SJCRH30 (cell line): ENCODE measurements at regions not wholly inside any gene's neighbourhood (a gene's known extent, or its start where the extent isn't known, plus 50 kb on each side); places are given as distances from the start of the nearest gene placed in this dataset.

ENCODE experiments used
- DNase-seq, 2 experiments: peaks; one replicate each; pipeline ENCODE4 v3.0.0-alpha.2; 2015 to 2020
- H3K27ac ChIP-seq: fragments of 250-450 bp; sonication (Bioruptor Pico); 2 replicates; pipeline ENCODE4 v1.5.1; 2020; ENCODE audit warnings: mild to moderate bottlenecking, moderate library complexity
- H3K27me3 ChIP-seq: fragments of 250-450 bp; sonication (Bioruptor Pico); 2 replicates; pipeline ENCODE4 v1.5.1; 2020; ENCODE audit warnings: mild to moderate bottlenecking, moderate library complexity
- H3K36me3 ChIP-seq: fragments of 250-450 bp; sonication (Bioruptor Pico); 2 replicates; pipeline ENCODE4 v1.5.1; 2020; ENCODE audit warnings: mild to moderate bottlenecking, moderate library complexity
- H3K4me1 ChIP-seq: fragments of 250-450 bp; sonication (Bioruptor Pico); 2 replicates; pipeline ENCODE4 v1.5.1; 2020; ENCODE audit warnings: mild to moderate bottlenecking, moderate library complexity
- H3K4me3 ChIP-seq: fragments of 250-450 bp; sonication (Bioruptor Pico); 2 replicates; pipeline ENCODE4 v1.5.1; 2020; ENCODE audit warnings: mild to moderate bottlenecking, moderate library complexity
- H3K9me3 ChIP-seq: fragments of 250-450 bp; sonication (Bioruptor Pico); replicated peaks from 2 replicates; pipeline ENCODE4 v1.5.1; 2020; ENCODE audit warnings: mild to moderate bottlenecking, moderate library complexity

DNA sequence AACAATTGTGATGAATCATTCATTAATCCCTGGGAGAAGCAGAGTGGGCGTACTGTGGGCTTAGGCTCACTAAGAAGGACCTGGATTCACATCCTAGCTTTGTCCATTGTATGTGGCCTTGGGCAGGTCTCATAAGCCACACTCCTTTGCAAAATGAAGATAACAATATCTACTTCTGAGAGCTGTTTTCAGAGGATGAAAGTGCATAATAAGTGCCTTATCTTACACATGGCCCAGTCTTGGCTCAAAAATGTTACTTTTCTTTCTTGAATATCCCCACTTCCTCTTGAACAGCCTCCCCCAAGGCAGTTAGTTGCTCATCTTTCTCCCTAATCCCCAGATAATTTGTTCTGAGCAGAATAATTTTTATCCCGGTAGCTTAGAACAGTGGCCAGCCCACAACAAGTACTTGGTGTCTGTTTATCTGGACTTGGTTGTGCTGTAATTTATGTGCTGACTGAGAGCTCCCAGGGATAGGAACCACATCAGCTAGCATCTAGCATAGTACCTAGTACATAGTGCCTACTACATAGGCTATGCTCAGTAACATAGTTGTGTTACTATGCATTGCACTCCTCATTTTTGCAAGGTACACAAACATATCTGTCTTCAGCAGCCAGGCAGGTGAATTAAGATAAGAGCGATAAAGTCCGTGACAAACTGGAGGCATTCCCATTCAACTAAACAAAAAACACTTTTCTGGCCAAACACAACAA, 61.7 kb upstream of the NUDT4 start:
- no peak overlapping the region for H3K27ac ChIP-seq
- no peaks in the 10 kb centered on the region for H3K36me3 ChIP-seq
- no peaks in the 10 kb centered on the region for H3K4me1 ChIP-seq
- H3K27me3 ChIP-seq = no peaks in the 10 kb centered on the region
- H3K4me3 ChIP-seq = no peak overlapping the region
- H3K9me3 ChIP-seq = no peaks in the 10 kb centered on the region
- no peak for DNase-seq

DNA sequence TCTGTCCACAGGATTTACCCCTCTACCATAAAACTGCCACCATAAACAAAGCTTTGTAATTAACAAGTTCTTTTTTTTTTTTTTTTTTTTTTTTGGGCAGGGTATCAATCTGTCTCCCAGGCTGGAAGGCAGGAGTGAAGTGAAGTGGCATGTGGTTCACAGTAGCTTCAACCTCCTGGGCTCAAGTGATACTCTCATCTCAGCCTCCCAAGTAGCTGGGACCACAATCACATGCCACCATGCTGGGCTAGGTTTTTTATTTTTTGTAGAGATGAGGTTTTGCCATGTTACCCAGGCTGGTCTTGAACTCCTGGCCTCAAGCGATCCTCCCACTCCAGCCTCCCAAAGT, 61.1 kb upstream of the NUDT4 start:
- DNase-seq = no peak
- Histone ChIP-seq H3K36me3 (no peaks in the 10 kb centered on the region), H3K9me3 (no peaks in the 10 kb centered on the region), H3K4me3 (no peak overlapping the region), H3K27ac (no peak overlapping the region), H3K4me1 (no peaks in the 10 kb centered on the region), H3K27me3 (no peaks in the 10 kb centered on the region)

DNA sequence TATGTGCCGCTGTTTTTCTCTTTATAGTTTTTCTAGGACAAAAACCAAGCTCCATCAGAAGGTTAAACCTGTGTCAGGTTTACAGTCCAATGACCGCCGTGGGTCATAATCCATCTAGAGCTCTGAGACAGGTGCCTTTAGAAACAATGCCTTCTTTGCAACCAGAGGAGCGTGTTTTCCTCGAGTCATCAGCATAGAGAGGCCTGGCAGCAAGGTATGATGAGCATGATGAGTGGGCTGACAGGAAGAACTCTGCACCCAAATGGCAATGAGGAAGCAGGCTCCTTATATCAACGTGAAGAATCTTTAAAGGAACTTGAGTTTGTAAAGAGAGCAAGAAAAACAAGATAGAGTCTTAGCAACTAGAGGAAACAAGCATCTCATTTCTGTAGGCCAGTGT, 60.5 kb upstream of the NUDT4 start:
- Histone ChIP-seq H3K27ac (no peak overlapping the region), H3K27me3 (no peaks in the 10 kb centered on the region), H3K4me1 (no peaks in the 10 kb centered on the region), H3K36me3 (no peaks in the 10 kb centered on the region), H3K4me3 (no peak overlapping the region), H3K9me3 (no peaks in the 10 kb centered on the region)
- no peak for DNase-seq

DNA sequence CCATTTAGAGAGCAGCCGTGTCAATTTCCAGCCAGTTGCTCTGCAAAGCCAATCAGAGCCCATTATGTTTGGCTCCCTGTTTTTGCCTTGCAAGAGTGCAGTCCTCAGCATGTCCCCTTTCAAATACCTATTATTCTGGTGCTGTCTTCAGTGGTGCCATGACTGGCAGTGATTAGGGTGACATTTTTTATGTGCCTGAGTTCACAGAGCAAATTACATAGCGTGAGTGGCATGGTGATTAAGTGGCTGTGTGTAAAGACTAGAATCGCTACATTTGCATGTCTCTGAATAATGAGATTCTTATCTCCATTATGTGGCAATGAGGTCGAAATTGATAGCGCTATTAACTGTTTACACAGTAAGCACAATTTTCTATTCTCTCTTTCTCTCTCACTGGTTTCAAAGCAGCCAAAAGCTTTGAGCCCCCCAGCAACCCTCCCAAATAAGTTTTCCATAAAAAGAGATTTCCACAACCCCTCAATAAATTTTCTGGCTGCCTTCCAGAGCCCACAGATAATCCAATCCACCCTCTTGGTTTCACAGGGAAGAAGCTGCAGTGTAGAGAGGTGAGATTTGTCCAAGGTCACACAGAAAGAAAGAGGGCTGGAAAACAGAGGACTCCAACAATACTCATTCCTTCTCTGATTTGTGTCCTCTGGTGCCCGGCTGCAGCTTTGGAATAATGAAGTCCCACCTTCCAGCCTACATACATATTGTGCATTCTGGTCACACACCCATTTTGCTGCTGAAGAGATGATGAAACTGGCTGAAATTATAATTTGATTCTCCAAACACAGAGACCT, 58.8 kb upstream of the NUDT4 start:
- no peaks in the 10 kb centered on the region for H3K4me1 ChIP-seq
- H3K9me3 ChIP-seq = no peaks in the 10 kb centered on the region
- H3K27me3 ChIP-seq = no peaks in the 10 kb centered on the region
- no peak overlapping the region for H3K27ac ChIP-seq
- no peaks in the 10 kb centered on the region for H3K36me3 ChIP-seq
- DNase-seq = no peak
- H3K4me3 ChIP-seq = no peak overlapping the region

DNA sequence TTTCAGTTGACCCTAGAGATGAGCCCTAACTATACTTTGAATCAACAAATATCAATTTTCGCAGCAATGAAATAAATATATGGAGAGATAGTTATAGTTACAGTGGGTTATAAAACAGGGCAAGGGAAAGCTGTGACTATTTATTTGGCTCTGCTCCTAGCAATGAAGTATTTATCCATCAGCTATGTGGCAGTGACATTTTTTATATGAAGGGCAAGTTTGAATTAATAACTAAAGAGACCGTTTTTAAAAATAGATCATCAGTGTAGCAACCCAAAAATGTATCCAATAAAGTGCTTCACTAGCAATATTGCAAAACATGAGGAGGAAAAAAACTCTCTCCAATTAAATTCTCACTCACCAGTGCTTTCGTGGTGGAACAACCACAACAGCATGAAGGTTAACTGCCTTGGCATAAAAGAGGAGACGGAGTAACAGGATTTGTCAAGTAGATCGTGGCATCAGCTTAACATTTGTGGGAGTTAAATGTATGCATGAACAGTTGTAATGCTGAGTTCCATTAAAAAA, 58.1 kb upstream of the NUDT4 start:
- no peak for DNase-seq
- Histone ChIP-seq H3K36me3 (no peaks in the 10 kb centered on the region), H3K27me3 (no peaks in the 10 kb centered on the region), H3K27ac (no peak overlapping the region), H3K4me1 (no peaks in the 10 kb centered on the region), H3K4me3 (no peak overlapping the region), H3K9me3 (no peaks in the 10 kb centered on the region)

DNA sequence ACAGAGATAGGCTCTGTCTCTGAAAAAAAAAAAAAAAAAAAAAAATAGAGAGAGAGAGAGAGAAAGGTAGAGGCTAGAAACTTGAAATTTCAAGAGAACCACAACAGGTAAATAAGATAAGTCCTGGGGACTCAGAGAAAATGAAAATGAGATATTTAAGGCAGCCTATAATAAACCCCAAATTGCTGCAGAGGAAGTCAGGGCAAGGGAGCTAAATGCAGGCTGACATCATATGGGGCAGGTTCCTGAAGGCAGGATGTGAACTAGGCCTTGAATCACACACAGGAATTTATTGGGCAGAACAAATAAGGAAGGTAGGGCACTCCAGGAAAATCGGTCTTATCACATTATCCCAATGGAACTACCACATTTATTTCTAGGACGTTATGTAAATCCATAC, 54.9 kb upstream of the NUDT4 start:
- no peaks in the 10 kb centered on the region for H3K9me3 ChIP-seq
- no peak overlapping the region for H3K4me3 ChIP-seq
- no peaks in the 10 kb centered on the region for H3K4me1 ChIP-seq
- no peaks in the 10 kb centered on the region for H3K36me3 ChIP-seq
- H3K27me3 ChIP-seq = no peaks in the 10 kb centered on the region
- DNase-seq = no peak
- no peak overlapping the region for H3K27ac ChIP-seq

DNA sequence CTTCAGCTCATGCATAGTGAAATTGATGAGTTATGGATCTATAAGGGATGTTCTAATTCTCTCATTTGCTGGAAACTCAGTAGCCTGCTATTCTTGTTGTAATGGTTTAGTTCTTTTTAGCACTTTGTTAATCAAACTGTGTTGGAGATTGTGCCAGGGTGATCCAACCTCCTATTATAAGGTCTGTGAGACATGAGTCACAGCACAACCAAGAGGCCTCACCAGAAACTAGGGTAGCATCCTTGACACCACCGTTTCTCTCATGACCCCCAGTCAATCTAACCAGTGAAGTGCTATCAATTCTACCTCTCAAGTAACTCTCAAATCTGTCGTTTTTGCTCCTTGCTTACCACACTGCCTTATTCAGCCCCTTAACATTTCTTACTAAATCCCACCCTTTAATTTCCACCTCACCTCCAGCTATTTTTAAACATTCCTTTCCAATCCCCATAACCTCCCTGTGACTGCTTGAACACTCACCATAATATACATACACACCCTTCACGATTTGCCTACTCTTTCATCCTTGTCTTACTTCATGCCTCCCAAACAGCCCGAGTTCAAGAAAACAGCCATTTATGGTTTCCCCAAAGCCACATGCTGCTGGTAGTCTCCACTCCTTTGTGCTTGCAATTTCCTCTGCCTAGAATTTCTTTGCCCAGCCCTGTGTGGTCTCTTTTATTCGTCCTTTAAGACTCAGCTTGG, 53.9 kb upstream of the NUDT4 start:
- Histone ChIP-seq H3K27ac (no peak overlapping the region), H3K4me3 (no peak overlapping the region), H3K27me3 (no peaks in the 10 kb centered on the region), H3K9me3 (no peaks in the 10 kb centered on the region), H3K36me3 (no peaks in the 10 kb centered on the region), H3K4me1 (no peaks in the 10 kb centered on the region)
- no peak for DNase-seq

DNA sequence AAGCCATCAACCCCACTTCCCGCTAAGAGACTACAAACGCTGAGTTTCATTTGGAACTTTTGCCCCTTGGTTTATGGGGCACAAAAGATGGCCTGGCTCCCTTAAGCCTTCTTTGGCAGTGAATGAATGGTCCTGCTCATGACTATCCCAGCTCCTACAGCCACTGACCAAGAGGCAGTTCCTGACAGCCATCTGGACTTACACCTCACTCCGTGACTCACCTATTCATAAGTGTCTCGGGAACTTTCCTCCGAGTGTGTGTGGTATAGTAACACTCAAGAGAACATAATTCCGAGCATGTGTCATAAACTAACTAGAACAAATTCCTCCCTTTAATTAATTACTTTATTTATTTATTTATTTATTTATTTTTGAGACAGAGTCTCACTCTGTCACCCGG, 51.9 kb upstream of the NUDT4 start:
- no peak for DNase-seq
- H3K9me3 ChIP-seq = no peaks in the 10 kb centered on the region
- H3K36me3 ChIP-seq = no peaks in the 10 kb centered on the region
- no peak overlapping the region for H3K27ac ChIP-seq
- no peaks in the 10 kb centered on the region for H3K4me1 ChIP-seq
- no peak overlapping the region for H3K4me3 ChIP-seq
- H3K27me3 ChIP-seq = no peaks in the 10 kb centered on the region
